HepG2 (cell line): ENCODE measurements at regions not wholly inside any gene's neighbourhood (a gene's known extent, or its start where the extent isn't known, plus 50 kb on each side); places are given as distances from the start of the nearest gene placed in this dataset.
A peak's percentile ranks its signal among the peaks of the same experiment; 100 is the strongest.

ENCODE experiments used
- ATAC-seq: fragments of 200-7000 bp; cut with Tn5 transposase; 3 replicates; pipeline ENCODE4 v1.9.1; 2020; ENCODE audit warnings: mild to moderate bottlenecking, moderate library complexity
- BruUV-seq: library from RNA; stranded (reverse); fragments of 400-500 nt; replicated peaks from 2 replicates; lab custom pipeline; 2021; lab: Mats Ljungman, UMichigan
- CTCF ChIA-PET: fragments of 300-600 bp; formaldehyde crosslinking; extraction: SDS; loops from one replicate; lab custom pipeline; 2021; ENCODE audit warnings: low total read pairs, inconsistent platforms, low intra/inter-chr PET ratio; lab: Yijun Ruan, JAX
- POLR2A ChIA-PET: fragments of 350-600 bp; sonication (Branson Sonifier 250); formaldehyde crosslinking; loops from one replicate; lab custom pipeline; 2020; ENCODE audit warnings: antibody characterized with exemption, inconsistent platforms; lab: Yijun Ruan, JAX
- DNase-seq: peaks from one replicate; pipeline ENCODE4 v3.0.0-alpha.2; 2015; ENCODE audit warnings: low spot score
- FAIRE-seq: peaks from 3 replicates; lab custom pipeline; 2011; peaks lifted over from hg19 to GRCh38; lab: Jason Lieb, UNC
- H2AFZ ChIP-seq: one replicate; pipeline ENCODE4 v1.6.1; 2011; ENCODE audit warnings: low read length, inconsistent platforms
- H3K27ac ChIP-seq: fragments of 300-600 bp; 3 replicates; pipeline ENCODE4 v1.8.0; 2011; ENCODE audit warnings: mixed run types, mild to moderate bottlenecking, mixed read lengths, low read length, inconsistent platforms; ENCODE audit not compliant: insufficient read depth; ENCODE audit errors: extremely low read length
- H3K27me3 ChIP-seq, 2 experiments: fragments of 200-600 bp in 1 of 2; 2 replicates in 1 of 2; 3 replicates in 1 of 2; pipeline versions ENCODE4 v1.6.0 to v1.8.0; 2011; ENCODE audit warnings: low read length in 2 of 2, mild to moderate bottlenecking in 2 of 2, moderate library complexity in 2 of 2, inconsistent platforms in 1 of 2; ENCODE audit not compliant: insufficient read depth in 2 of 2, control insufficient read depth in 1 of 2
- H3K36me3 ChIP-seq, 2 experiments: fragments of 200-600 bp in 1 of 2; replicated peaks in 1 of 2; 2 replicates in 1 of 2; 3 replicates in 1 of 2; pipeline versions ENCODE4 v1.5.1 to v1.8.0; 2011; ENCODE audit warnings: low read length in 2 of 2, inconsistent platforms in 1 of 2; ENCODE audit not compliant: insufficient read depth in 2 of 2, control insufficient read depth in 1 of 2
- H3K4me1 ChIP-seq: 2 replicates; pipeline ENCODE4 v1.5.1; 2012; ENCODE audit warnings: low read length, inconsistent platforms; ENCODE audit not compliant: insufficient read depth
- H3K4me2 ChIP-seq: 2 replicates; pipeline ENCODE4 v1.6.0; 2011; ENCODE audit warnings: low read depth, low read length, inconsistent platforms
- H3K4me3 ChIP-seq, 3 experiments: fragments of 200-600 bp in 1 of 3; sonication (generic), shearing (Covaris generic) in 1 of 3; replicated peaks in 1 of 3; 2 replicates each; pipeline ENCODE4 v1.5.1; 2011 to 2016; ENCODE audit warnings: low read length in 3 of 3, inconsistent platforms in 2 of 3, low read depth in 2 of 3, mild to moderate bottlenecking in 2 of 3, control low read depth in 1 of 3, mixed read lengths in 1 of 3; ENCODE audit not compliant: insufficient read depth in 1 of 3
- H3K79me2 ChIP-seq: one replicate; pipeline ENCODE4 v1.6.1; 2011; ENCODE audit warnings: low read length, inconsistent platforms; ENCODE audit not compliant: insufficient read depth
- H3K9ac ChIP-seq: 2 replicates; pipeline ENCODE4 v1.6.0; 2011; ENCODE audit warnings: mild to moderate bottlenecking, low read depth, low read length, inconsistent platforms; ENCODE audit not compliant: insufficient read depth
- H3K9me3 ChIP-seq: 2 replicates; pipeline ENCODE4 v1.5.1; 2012; ENCODE audit warnings: mild to moderate bottlenecking, low read length
- H4K20me1 ChIP-seq: 2 replicates; pipeline ENCODE4 v1.6.0; 2011; ENCODE audit warnings: inconsistent platforms, mild to moderate bottlenecking, low read length, moderate library complexity; ENCODE audit not compliant: insufficient read depth
- HNF4G ChIP-seq, 2 experiments: sonication (generic) in 1 of 2; formaldehyde crosslinking in 1 of 2; IDR thresholded peaks; 2 replicates each; pipeline versions ENCODE4 v1.4.0 to v1.6.1; 2011 to 2020; ENCODE audit warnings: borderline replicate concordance in 2 of 2, low read depth in 2 of 2, mild to moderate bottlenecking in 2 of 2, low read length in 1 of 2, missing genetic modification reagents in 1 of 2, moderate library complexity in 1 of 2
- NR2F1 ChIP-seq, 2 experiments: fragments of 450-650 bp in 1 of 2; formaldehyde crosslinking in 1 of 2; IDR thresholded peaks; 2 replicates each; pipeline versions ENCODE4 v1.5.0 to v1.6.1; 2016 to 2020; ENCODE audit warnings: mild to moderate bottlenecking in 1 of 2, missing compliant biosample characterization in 1 of 2, missing genetic modification reagents in 1 of 2, moderate library complexity in 1 of 2
- SMC3 ChIP-seq: IDR thresholded peaks from 2 replicates; pipeline ENCODE4 v1.6.1; 2011; ENCODE audit warnings: low read length, improper control_type of control experiment
- ZFAT ChIP-seq: sonication (generic); formaldehyde crosslinking; conservative IDR thresholded peaks from 2 replicates; pipeline ENCODE4 v1.8.1; 2023; ENCODE audit warnings: missing genetic modification reagents, inconsistent platforms
- ZNF260 ChIP-seq: sonication (generic); formaldehyde crosslinking; IDR thresholded peaks from 2 replicates; pipeline ENCODE4 v1.4.0; 2020; ENCODE audit warnings: missing genetic modification reagents, low read depth, mild to moderate bottlenecking, borderline replicate concordance
- ZNF510 ChIP-seq: sonication (generic); formaldehyde crosslinking; IDR thresholded peaks from 2 replicates; pipeline ENCODE4 v1.4.0; 2020; ENCODE audit warnings: low read depth, mild to moderate bottlenecking, missing genetic modification reagents
- WGBS: methylation state at CpG from one replicate; pipeline ENCODE4 v1.1.6; 2017; ENCODE audit warnings: low lambda C conversion rate; 5-methylcytosine and 5-hydroxymethylcytosine counted together
- in situ Hi-C: cut with HindIII; loops from 2 replicates; pipeline ENCODE4 v1.10.0; 2017; ENCODE audit warnings: low pct_unique_long_range_greater_than_20kb; ENCODE audit not compliant: extremely low pct_ligation_motif_present
- intact Hi-C: fragments of 100-400 bp; cut with micrococcal nuclease; formaldehyde crosslinking; loops from one replicate; pipeline ENCODE4 v1.10.0; 2022; ENCODE audit not compliant: unreplicated experiment
- TF ChIP-seq, protein P1 (sequence below): IDR thresholded peaks from 2 replicates; pipeline ENCODE4 v1.4.0; 2020; ENCODE audit warnings: mild to moderate bottlenecking, missing genetic modification reagents

GRCh38 chr14:53432378-53432802 is 279.3 kb upstream of the DDHD1 start (continued):
- peak; percentile 85 for TF ChIP-seq SMC3
- TF ChIP-seq NR2F1 (CRISPR knock-in tag; IDR thresholded peaks at IDR 0.05), result no peak
- TF ChIP-seq ZNF510 (CRISPR knock-in tag), result no peak
- TF ChIP-seq, protein P1, sequence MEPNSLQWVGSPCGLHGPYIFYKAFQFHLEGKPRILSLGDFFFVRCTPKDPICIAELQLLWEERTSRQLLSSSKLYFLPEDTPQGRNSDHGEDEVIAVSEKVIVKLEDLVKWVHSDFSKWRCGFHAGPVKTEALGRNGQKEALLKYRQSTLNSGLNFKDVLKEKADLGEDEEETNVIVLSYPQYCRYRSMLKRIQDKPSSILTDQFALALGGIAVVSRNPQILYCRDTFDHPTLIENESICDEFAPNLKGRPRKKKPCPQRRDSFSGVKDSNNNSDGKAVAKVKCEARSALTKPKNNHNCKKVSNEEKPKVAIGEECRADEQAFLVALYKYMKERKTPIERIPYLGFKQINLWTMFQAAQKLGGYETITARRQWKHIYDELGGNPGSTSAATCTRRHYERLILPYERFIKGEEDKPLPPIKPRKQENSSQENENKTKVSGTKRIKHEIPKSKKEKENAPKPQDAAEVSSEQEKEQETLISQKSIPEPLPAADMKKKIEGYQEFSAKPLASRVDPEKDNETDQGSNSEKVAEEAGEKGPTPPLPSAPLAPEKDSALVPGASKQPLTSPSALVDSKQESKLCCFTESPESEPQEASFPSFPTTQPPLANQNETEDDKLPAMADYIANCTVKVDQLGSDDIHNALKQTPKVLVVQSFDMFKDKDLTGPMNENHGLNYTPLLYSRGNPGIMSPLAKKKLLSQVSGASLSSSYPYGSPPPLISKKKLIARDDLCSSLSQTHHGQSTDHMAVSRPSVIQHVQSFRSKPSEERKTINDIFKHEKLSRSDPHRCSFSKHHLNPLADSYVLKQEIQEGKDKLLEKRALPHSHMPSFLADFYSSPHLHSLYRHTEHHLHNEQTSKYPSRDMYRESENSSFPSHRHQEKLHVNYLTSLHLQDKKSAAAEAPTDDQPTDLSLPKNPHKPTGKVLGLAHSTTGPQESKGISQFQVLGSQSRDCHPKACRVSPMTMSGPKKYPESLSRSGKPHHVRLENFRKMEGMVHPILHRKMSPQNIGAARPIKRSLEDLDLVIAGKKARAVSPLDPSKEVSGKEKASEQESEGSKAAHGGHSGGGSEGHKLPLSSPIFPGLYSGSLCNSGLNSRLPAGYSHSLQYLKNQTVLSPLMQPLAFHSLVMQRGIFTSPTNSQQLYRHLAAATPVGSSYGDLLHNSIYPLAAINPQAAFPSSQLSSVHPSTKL (CRISPR knock-in tag), result peak; percentile 31; the same call in 1 of the 2 replicates
- TF ChIP-seq HNF4G (IDR thresholded peaks at IDR 0.05; ENCODE audit: borderline replicate concordance, low read depth, low read length), result no peak
- no peak for TF ChIP-seq HNF4G (CRISPR knock-in tag; IDR thresholded peaks at IDR 0.05; ENCODE audit: borderline replicate concordance, low read depth)

DNA sequence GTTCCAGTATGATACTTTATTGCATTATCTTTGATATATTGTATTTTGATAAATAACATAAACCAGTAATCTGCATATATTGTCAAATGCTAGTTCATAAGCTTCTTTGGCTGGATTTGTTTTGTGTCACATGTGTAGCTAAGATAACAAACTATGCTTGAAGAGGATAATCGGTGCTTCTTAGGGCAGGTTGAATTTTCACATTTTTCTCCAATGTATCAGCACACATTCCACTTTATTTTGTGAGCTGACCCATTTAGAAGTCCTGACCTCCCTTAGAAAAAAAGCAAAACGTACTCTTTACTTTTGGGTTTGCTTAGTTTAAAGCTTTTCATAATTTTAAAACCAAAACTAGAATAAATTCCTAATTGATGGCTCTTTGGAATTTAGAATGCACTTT is 277.7 kb upstream of the DDHD1 start:
- intact Hi-C loops, result loop anchor here (5.0 to 10.0 kb wide), 3 partner anchors 184 to 916 kb away; no protein-coding TSS in a partner anchor

More for the DNA sequence above, 277.7 kb upstream of the DDHD1 start:
- Histone ChIP-seq H3K4me1 (peaks cover 12% of the 10 kb centered on the region), H2AFZ (no peak overlapping the region), H4K20me1 (no peaks in the 10 kb centered on the region), H3K36me3 (no peaks in the 10 kb centered on the region), H3K4me3 (no peak overlapping the region), H3K9me3 (no peaks in the 10 kb centered on the region), H3K27ac (no peak overlapping the region), H3K27me3 (no peaks in the 10 kb centered on the region), H3K79me2 (no peaks in the 10 kb centered on the region), H3K4me2 (no peak overlapping the region)
- 15% methylated on average over 2 of the region's 2 CpGs for WGBS
- BruUV-seq, result no TSS peak
- in situ Hi-C loops, result no loop called here
- CTCF ChIA-PET, result no interaction called here
- DNase-seq, result peak; percentile 5
- no peak for TF ChIP-seq ZNF260 (CRISPR knock-in tag)
- no peak for TF ChIP-seq ZFAT
- TF ChIP-seq, all 625 proteins: peak for 0
- POLR2A ChIA-PET, result no interaction called here
- FAIRE-seq (no peak), ATAC-seq (no peak)
- no peak overlapping the region for H3K9ac ChIP-seq
